HG03520 (cell line): ENCODE measurements at regions not wholly inside any gene's neighbourhood (a gene's known extent, or its start where the extent isn't known, plus 50 kb on each side); places are given as distances from the start of the nearest gene placed in this dataset.
"Not testable (repeated sequence)": the region's sequence is repeated elsewhere in the genome, so short reads cannot be mapped to it uniquely, and the experiment has no call there.

Experiments
- ATAC-seq: cut with Tn5 transposase; IDR thresholded peaks from one replicate; pipeline ENCODE4 v1.9.1; 2021; ENCODE audit warnings: mild to moderate bottlenecking, moderate library complexity; ENCODE audit not compliant: unreplicated experiment

DNA sequence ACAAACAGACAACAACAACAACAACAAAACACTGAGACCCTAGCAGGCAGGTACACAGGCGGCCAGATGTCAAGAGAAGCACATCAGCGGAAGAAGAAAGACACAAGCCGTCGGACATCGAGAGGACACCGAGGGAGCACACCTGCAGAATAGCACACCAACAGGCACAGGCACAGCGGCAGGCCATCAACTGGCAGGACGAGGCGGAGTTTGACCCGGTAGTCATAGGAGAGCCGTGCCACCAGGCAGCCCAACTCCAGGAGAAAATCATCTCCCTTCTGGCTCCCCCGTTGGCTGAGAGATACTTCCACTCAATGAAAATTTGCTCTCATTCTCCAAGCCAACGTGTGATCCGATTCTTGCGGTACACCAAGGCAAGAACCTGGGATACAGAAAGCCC lies 352.1 kb upstream of the IZUMO3 start:
- no peak for ATAC-seq

- no peak for ATAC-seq
These were observed 335.7 kb upstream of the IZUMO3 start for GRCh38 chr9:24881361-24881760.

DNA sequence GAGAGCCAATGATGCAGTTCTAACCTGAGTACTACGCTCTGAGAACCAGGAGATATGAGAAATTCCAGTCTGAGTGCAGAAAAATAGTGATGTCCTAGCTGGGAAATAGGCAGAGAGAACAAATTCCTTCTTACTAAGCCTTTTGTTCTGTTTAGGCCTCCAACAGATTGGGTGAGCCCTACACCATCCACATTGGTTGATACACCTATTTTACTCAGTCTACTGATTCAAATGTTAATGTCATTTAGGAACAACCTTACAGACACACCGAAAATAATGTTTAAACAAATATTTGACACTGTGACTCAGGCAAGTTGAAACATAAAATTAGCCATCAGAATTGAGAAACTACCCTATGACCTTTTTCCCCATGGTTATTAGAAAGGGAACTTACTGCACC lies 333.9 kb upstream of the IZUMO3 start:
- ATAC-seq: no peak

- ATAC-seq: not testable (repeated sequence)
These were observed 310.9 kb upstream of the IZUMO3 start for GRCh38 chr9:24856601-24857000.

GRCh38 chr9:24846248-24846912 lies 300.7 kb upstream of the IZUMO3 start:
- ATAC-seq: peak; percentile 51

GRCh38 chr9:24844217-24844616 lies 298.5 kb upstream of the IZUMO3 start:
- ATAC-seq: no peak

DNA sequence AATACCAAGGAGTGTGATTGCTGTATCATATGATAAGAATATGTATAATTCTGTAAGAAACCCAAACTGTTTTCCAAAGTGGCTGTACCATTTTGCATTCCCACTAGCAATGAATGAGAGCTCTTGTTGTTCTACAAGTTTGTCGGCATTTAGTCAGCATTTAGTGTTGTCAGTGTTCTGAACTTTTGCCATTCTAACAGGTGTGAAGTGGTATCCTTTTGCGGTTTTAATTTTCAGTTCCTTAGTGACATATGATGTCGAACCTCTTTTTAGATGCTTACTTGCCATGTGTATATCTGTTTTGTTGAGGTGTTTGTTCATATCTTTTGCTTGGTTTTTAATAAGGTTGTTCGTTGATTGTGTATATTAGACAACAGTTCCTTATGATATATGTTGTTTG lies 296.3 kb upstream of the IZUMO3 start:
- no peak for ATAC-seq

DNA sequence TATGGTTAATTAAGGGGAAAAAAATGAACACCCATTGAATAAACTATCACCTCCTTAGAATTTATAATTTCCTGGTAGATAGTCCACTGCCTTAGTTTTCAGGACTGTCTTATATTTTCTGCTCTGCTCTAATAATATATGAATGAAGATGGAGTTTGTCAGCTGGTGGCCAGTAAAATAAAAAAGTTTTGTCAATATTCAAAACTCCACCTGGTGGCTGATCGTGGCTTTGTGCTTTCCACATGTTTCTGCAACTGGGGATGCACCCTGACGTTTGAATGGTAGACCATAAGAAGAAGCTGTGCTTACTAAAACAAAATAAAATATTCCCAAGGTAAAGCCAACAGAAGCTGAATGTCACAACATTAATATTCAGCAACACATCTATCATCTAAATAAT lies 286.6 kb upstream of the IZUMO3 start:
- no peak for ATAC-seq

GRCh38 chr9:24828687-24829086 lies 283.0 kb upstream of the IZUMO3 start:
- no peak for ATAC-seq

- ATAC-seq: no peak
These were observed 278.9 kb upstream of the IZUMO3 start for GRCh38 chr9:24824607-24825006.

- no peak for ATAC-seq
These were observed 274.5 kb upstream of the IZUMO3 start for GRCh38 chr9:24820196-24820595.

GRCh38 chr9:24817756-24818155 lies 272.1 kb upstream of the IZUMO3 start:
- no peak for ATAC-seq

DNA sequence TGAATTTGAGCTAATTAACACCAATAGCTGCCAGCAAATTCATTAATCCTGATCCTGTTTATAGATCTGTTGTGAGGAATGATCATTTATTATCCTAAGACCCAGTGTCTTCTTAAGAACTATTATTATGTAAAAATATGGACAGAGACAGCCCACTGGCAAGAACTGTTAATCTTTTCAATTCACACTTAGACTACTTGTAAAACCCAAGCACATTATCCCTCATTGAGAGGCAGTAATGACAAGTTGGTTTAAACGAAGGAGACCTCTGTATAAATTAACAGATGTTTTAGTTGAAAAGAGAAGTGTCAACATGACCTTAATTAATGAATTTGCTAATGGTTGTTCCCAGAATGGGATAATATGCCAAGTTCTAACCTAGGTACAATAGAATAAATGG lies 270.3 kb upstream of the IZUMO3 start:
- ATAC-seq: no peak

DNA sequence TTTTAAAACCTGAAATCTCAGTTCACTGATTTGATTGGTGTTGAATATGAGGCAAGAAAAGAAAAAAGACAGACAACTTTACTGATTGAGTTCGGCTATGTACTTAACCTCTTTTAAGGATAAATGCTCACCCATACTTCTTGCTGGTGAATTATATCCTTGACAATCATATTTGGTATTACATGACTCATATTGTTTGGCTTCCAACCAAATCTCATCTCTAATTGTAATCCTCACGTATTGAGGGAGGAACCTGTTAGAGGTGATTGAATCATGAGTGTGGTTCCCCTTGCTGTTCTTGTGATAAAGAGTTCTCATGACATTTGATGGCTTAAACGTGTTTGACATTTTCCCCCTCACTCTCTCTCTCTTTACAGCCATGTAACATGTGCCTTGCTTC lies 255.6 kb upstream of the IZUMO3 start:
- ATAC-seq: no peak

GRCh38 chr9:24793787-24794186 lies 248.1 kb upstream of the IZUMO3 start:
- ATAC-seq: no peak

DNA sequence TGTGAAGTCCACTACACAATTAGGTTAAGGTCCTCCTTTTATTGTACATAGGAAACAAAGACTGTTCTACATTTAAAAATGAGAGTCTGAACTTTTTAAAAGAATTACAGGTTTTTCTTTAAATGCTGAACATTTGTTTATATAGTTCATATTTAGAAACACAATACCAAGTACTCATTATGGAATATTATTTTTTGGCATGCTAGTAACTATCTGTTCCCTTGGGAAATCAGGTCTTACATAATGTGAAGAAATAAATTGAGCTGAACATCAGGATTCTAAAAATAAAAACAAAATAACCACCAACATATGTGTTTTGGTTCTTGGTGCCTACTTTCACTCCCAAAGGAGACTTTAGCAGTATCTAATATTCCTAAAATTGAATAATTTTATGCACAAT lies 230.5 kb upstream of the IZUMO3 start:
- no peak for ATAC-seq

GRCh38 chr9:24774199-24774598 lies 228.5 kb upstream of the IZUMO3 start:
- ATAC-seq: not testable (repeated sequence)

- no peak for ATAC-seq
These were observed 220.4 kb upstream of the IZUMO3 start for GRCh38 chr9:24766081-24766480.

DNA sequence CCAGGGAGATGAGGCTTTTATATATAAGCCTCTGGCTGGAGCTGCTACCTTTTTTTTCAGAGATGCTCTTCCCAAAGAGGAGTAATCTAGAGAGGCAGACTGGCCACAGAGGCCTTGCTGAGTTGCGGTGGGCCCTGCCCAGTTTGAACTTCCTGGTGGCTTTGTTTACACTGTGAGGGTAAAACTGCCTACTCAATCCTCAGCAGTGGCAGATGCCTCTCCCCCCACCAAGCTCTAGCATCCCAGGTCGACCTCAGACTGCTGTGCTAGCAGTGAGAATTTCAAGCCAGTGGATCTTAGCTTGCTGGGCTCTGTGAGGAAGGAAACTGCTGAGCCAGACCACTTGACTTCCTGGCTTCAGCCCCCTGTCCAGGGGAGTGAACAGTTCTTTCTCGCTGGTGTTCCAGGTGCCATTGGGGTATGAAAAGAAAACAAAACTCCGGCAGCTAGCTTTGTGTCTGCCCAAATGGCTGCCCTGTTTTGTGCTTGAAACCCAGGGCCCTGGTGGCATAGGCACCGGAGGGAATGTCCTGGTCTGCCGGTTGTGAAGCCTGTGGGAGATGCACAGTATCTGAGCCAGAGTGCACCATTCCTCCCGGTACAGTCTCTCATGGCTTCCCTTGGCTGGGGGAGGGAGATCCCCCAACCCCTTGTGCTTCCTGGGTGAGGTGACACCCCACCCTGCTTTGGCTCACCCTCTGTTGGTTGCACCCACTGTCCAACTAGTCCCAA lies 219.5 kb upstream of the IZUMO3 start:
- no peak for ATAC-seq

DNA sequence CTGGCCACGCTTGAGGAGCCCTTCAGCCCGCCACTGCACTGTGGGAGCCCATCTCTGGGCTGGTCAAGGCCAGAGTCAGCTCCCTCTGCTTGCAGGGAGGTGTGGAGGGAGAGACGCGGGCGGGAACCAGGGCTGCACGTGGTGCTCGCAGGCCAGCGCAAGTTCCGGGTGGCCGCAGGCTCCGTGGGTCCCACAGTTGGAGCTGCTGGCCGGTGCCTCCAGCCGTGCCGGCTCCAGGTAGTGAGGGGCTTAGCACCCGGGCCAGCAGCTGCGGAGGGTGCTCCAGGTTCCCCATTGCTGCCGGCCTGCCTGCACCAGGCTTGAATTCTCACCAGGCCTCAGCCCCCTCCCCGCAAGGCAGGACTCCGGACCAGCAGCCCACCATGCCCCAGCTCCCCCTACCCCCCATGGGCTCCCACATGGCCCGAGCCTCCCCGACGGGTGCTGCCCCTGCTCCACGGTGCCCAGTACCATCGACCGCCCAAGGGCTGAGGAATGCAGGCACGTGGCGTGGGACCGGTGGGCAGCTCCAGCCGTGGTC lies 192.8 kb upstream of the IZUMO3 start:
- no peak for ATAC-seq

- ATAC-seq: no peak
These were observed 186.1 kb upstream of the IZUMO3 start for GRCh38 chr9:24731754-24732153.

GRCh38 chr9:24721621-24722020 lies 175.9 kb upstream of the IZUMO3 start:
- ATAC-seq: no peak
